Ishikawa (cell line): ENCODE measurements at regions not wholly inside any gene's neighbourhood (a gene's known extent, or its start where the extent isn't known, plus 50 kb on each side); places are given as distances from the start of the nearest gene placed in this dataset.

Source experiments
- CREB1 ChIP-seq: IDR thresholded peaks from 2 replicates; pipeline ENCODE4 v1.6.1; 2012; ENCODE audit warnings: low read depth
- EP300 ChIP-seq: IDR thresholded peaks from 2 replicates; pipeline ENCODE4 v1.6.1; 2012; ENCODE audit warnings: borderline replicate concordance
- FOXM1 ChIP-seq: IDR thresholded peaks from 2 replicates; pipeline ENCODE4 v1.6.1; 2012; ENCODE audit warnings: low read depth, borderline replicate concordance
- RAD21 ChIP-seq: IDR thresholded peaks from 2 replicates; pipeline ENCODE4 v1.6.1; 2012; ENCODE audit warnings: low read depth
- TAF1 ChIP-seq: IDR thresholded peaks from 2 replicates; pipeline ENCODE4 v1.6.1; 2012; ENCODE audit warnings: low read depth, mild to moderate bottlenecking
- TEAD4 ChIP-seq: IDR thresholded peaks from 2 replicates; pipeline ENCODE4 v1.6.1; 2012
- YY1 ChIP-seq: IDR thresholded peaks from 2 replicates; pipeline ENCODE4 v1.6.1; 2012; ENCODE audit warnings: low read depth
- ZBTB7A ChIP-seq: IDR thresholded peaks from 2 replicates; pipeline ENCODE4 v1.6.1; 2012; ENCODE audit warnings: low read depth
- TF ChIP-seq, protein P1 (sequence below): IDR thresholded peaks from 2 replicates; pipeline ENCODE4 v1.6.1; 2012
- TF ChIP-seq, protein P2 (sequence below): IDR thresholded peaks from 2 replicates; pipeline ENCODE4 v1.6.1; 2012; ENCODE audit warnings: low read depth, mild to moderate bottlenecking

DNA sequence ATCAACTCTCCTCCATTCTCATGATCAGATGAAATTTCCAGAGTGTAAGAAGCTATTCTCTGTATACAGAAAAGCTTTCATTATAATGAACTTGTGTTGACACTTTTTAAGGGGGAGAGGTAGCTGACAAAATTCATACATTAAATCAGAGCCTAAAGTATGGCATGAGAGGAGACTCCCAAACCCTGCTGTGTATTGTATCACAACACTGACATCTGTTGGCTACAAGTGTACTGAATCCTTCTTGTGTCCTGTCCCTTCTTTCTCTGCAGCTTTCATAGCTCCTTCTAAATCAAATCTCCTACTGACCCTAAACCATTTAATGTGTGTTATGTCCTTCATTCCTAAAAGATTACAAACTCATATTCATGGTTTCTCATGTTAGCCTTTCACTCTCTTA is 70.9 kb downstream of the GCC1 start:
- TF ChIP-seq YY1 (no peak), CREB1 (no peak), EP300 (no peak), ZBTB7A (no peak), RAD21 (peak; percentile 59), TAF1 (no peak), FOXM1 (no peak), TEAD4 (no peak)
- TF ChIP-seq, protein P1, sequence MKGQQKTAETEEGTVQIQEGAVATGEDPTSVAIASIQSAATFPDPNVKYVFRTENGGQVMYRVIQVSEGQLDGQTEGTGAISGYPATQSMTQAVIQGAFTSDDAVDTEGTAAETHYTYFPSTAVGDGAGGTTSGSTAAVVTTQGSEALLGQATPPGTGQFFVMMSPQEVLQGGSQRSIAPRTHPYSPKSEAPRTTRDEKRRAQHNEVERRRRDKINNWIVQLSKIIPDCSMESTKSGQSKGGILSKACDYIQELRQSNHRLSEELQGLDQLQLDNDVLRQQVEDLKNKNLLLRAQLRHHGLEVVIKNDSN, result no peak
- TF ChIP-seq, protein P2, sequence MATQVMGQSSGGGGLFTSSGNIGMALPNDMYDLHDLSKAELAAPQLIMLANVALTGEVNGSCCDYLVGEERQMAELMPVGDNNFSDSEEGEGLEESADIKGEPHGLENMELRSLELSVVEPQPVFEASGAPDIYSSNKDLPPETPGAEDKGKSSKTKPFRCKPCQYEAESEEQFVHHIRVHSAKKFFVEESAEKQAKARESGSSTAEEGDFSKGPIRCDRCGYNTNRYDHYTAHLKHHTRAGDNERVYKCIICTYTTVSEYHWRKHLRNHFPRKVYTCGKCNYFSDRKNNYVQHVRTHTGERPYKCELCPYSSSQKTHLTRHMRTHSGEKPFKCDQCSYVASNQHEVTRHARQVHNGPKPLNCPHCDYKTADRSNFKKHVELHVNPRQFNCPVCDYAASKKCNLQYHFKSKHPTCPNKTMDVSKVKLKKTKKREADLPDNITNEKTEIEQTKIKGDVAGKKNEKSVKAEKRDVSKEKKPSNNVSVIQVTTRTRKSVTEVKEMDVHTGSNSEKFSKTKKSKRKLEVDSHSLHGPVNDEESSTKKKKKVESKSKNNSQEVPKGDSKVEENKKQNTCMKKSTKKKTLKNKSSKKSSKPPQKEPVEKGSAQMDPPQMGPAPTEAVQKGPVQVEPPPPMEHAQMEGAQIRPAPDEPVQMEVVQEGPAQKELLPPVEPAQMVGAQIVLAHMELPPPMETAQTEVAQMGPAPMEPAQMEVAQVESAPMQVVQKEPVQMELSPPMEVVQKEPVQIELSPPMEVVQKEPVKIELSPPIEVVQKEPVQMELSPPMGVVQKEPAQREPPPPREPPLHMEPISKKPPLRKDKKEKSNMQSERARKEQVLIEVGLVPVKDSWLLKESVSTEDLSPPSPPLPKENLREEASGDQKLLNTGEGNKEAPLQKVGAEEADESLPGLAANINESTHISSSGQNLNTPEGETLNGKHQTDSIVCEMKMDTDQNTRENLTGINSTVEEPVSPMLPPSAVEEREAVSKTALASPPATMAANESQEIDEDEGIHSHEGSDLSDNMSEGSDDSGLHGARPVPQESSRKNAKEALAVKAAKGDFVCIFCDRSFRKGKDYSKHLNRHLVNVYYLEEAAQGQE, result no peak
